ENCODE measurements at regions not wholly inside any gene's neighbourhood (a gene's known extent, or its start where the extent isn't known, plus 50 kb on each side); places are given as distances from the start of the nearest gene placed in this dataset.

GRCh38 chr2:194103941-194104659 is 1552.9 kb upstream of the SLC39A10 start:
- in situ Hi-C loops (cut with MboI; ENCODE audit: low pct_unique_long_range_greater_than_20kb, low sequenced_read_pairs, unreplicated experiment) = no loop called here
- no peak for DNase-seq (ENCODE audit: low spot score)
- TF ChIP-seq CTCF (IDR thresholded peaks at IDR 0.05; ENCODE audit: extremely low read depth, insufficient read depth, missing control alignments) = no peak

- no peak for DNase-seq (ENCODE audit: low spot score)
- in situ Hi-C loops (cut with MboI; ENCODE audit: low pct_unique_long_range_greater_than_20kb, low sequenced_read_pairs, unreplicated experiment) = no loop called here
- TF ChIP-seq CTCF (IDR thresholded peaks at IDR 0.05; ENCODE audit: extremely low read depth, insufficient read depth, missing control alignments) = no peak
Measured at GRCh38 chr2:194102546-194102945, 1554.5 kb upstream of the SLC39A10 start.

GRCh38 chr2:194100201-194100600 is 1556.8 kb upstream of the SLC39A10 start:
- in situ Hi-C loops (cut with MboI; ENCODE audit: low pct_unique_long_range_greater_than_20kb, low sequenced_read_pairs, unreplicated experiment) = no loop called here
- no peak for DNase-seq (ENCODE audit: low spot score)
- no peak for TF ChIP-seq CTCF (IDR thresholded peaks at IDR 0.05; ENCODE audit: extremely low read depth, insufficient read depth, missing control alignments)

GRCh38 chr2:194096402-194096801 is 1560.6 kb upstream of the SLC39A10 start:
- no peak for DNase-seq (ENCODE audit: low spot score)
- no peak for TF ChIP-seq CTCF (IDR thresholded peaks at IDR 0.05; ENCODE audit: extremely low read depth, insufficient read depth, missing control alignments)
- in situ Hi-C loops (cut with MboI; ENCODE audit: low pct_unique_long_range_greater_than_20kb, low sequenced_read_pairs, unreplicated experiment) = no loop called here

- TF ChIP-seq CTCF (IDR thresholded peaks at IDR 0.05; ENCODE audit: extremely low read depth, insufficient read depth, missing control alignments) = no peak
- DNase-seq (ENCODE audit: low spot score) = no peak
- in situ Hi-C loops (cut with MboI; ENCODE audit: low pct_unique_long_range_greater_than_20kb, low sequenced_read_pairs, unreplicated experiment) = no loop called here
Measured at GRCh38 chr2:194095359-194095758, 1561.7 kb upstream of the SLC39A10 start.

- no peak for DNase-seq (ENCODE audit: low spot score)
- no peak for TF ChIP-seq CTCF (IDR thresholded peaks at IDR 0.05; ENCODE audit: extremely low read depth, insufficient read depth, missing control alignments)
- in situ Hi-C loops (cut with MboI; ENCODE audit: low pct_unique_long_range_greater_than_20kb, low sequenced_read_pairs, unreplicated experiment) = no loop called here
Measured at GRCh38 chr2:194090251-194090905, 1566.6 kb upstream of the SLC39A10 start.
